HL-60 (cell line): ENCODE measurements at regions not wholly inside any gene's neighbourhood (a gene's known extent, or its start where the extent isn't known, plus 50 kb on each side); places are given as distances from the start of the nearest gene placed in this dataset.

Source experiments
- DNase-seq, 2 experiments: peaks; one replicate each; pipeline ENCODE4 v3.0.0-alpha.2; 2010 to 2020; ENCODE audit warnings: low read depth in 1 of 2, low spot score in 1 of 2
- H3K27ac ChIP-seq: fragments of 250-450 bp; sonication (Bioruptor Pico); replicated peaks from 2 replicates; pipeline ENCODE4 v1.5.1; 2020; ENCODE audit warnings: mild to moderate bottlenecking, moderate library complexity
- H3K27me3 ChIP-seq: fragments of 250-450 bp; sonication (Bioruptor Pico); 2 replicates; pipeline ENCODE4 v1.5.1; 2021; ENCODE audit warnings: mild to moderate bottlenecking, moderate library complexity; ENCODE audit not compliant: insufficient read depth, poor library complexity, severe bottlenecking
- H3K4me3 ChIP-seq: replicated peaks from 2 replicates; pipeline ENCODE4 v1.5.1; 2011; ENCODE audit warnings: mild to moderate bottlenecking, control low read depth, low read length; ENCODE audit not compliant: insufficient read depth
- GABPA ChIP-seq: IDR thresholded peaks from 2 replicates; pipeline ENCODE4 v1.6.1; 2012; ENCODE audit warnings: low read depth
- POLR2AphosphoS5 ChIP-seq: IDR thresholded peaks from 2 replicates; pipeline ENCODE4 v1.6.1; 2012; ENCODE audit warnings: low read depth
- SPI1 ChIP-seq: IDR thresholded peaks from 2 replicates; pipeline ENCODE4 v1.6.1; 2012; ENCODE audit warnings: low read depth, mild to moderate bottlenecking, borderline replicate concordance
- TF ChIP-seq, protein P1 (sequence below): IDR thresholded peaks from 2 replicates; pipeline ENCODE4 v1.6.1; 2012; ENCODE audit warnings: low read depth; ENCODE audit not compliant: insufficient replicate concordance
- TF ChIP-seq, protein P2 (sequence below): IDR thresholded peaks from one replicate; pipeline ENCODE4 v1.5.1; 2011; ENCODE audit warnings: low read length, control low read depth, inconsistent platforms; ENCODE audit not compliant: insufficient read depth

DNA sequence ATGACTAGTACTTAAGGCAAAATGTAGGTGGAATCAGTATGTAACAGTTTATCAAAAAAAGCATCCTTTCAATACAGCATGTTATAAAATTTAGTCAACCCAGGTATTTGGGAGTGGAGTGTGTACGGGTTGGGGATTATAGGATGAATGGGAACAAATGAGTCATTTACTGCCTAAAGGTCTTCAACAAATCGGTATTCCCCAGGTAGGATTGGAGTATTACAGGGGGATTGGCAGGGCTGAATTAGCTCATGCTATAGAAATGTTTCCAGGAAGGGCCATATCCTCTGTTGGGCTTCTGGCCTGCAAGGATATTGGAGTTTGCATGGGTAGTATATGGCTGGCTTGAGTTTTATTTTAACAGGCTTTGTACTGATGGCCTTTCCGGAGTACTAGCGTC, 723.7 kb downstream of the SORCS1 start:
- DNase-seq: no peak
- TF ChIP-seq, protein P1, sequence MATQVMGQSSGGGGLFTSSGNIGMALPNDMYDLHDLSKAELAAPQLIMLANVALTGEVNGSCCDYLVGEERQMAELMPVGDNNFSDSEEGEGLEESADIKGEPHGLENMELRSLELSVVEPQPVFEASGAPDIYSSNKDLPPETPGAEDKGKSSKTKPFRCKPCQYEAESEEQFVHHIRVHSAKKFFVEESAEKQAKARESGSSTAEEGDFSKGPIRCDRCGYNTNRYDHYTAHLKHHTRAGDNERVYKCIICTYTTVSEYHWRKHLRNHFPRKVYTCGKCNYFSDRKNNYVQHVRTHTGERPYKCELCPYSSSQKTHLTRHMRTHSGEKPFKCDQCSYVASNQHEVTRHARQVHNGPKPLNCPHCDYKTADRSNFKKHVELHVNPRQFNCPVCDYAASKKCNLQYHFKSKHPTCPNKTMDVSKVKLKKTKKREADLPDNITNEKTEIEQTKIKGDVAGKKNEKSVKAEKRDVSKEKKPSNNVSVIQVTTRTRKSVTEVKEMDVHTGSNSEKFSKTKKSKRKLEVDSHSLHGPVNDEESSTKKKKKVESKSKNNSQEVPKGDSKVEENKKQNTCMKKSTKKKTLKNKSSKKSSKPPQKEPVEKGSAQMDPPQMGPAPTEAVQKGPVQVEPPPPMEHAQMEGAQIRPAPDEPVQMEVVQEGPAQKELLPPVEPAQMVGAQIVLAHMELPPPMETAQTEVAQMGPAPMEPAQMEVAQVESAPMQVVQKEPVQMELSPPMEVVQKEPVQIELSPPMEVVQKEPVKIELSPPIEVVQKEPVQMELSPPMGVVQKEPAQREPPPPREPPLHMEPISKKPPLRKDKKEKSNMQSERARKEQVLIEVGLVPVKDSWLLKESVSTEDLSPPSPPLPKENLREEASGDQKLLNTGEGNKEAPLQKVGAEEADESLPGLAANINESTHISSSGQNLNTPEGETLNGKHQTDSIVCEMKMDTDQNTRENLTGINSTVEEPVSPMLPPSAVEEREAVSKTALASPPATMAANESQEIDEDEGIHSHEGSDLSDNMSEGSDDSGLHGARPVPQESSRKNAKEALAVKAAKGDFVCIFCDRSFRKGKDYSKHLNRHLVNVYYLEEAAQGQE: no peak
- H3K4me3 ChIP-seq: no peak overlapping the region
- H3K27ac ChIP-seq: no peak overlapping the region
- H3K27me3 ChIP-seq: no peaks in the 10 kb centered on the region

DNA sequence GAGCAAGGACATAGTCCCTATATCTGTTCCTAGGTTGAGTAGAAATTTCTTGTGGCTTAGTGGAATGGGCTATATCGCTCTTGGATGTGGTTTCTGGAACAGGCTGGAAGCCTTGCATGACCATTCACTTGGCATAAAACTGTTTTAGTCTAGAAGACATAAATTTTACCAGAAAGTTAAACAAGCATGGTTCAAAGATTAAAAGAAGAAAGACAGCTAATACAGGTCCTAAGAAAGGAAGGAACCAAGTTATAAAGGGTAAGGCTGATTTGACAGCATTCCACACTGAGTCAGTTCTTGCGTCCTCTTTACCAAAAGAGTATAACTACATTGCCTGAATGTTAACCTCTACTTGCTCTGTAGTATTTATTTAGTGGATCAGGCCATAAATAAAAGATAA, 724.2 kb downstream of the SORCS1 start:
- TF ChIP-seq, protein P1: no peak
- TF ChIP-seq, protein P2, sequence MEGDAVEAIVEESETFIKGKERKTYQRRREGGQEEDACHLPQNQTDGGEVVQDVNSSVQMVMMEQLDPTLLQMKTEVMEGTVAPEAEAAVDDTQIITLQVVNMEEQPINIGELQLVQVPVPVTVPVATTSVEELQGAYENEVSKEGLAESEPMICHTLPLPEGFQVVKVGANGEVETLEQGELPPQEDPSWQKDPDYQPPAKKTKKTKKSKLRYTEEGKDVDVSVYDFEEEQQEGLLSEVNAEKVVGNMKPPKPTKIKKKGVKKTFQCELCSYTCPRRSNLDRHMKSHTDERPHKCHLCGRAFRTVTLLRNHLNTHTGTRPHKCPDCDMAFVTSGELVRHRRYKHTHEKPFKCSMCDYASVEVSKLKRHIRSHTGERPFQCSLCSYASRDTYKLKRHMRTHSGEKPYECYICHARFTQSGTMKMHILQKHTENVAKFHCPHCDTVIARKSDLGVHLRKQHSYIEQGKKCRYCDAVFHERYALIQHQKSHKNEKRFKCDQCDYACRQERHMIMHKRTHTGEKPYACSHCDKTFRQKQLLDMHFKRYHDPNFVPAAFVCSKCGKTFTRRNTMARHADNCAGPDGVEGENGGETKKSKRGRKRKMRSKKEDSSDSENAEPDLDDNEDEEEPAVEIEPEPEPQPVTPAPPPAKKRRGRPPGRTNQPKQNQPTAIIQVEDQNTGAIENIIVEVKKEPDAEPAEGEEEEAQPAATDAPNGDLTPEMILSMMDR: no peak
- TF ChIP-seq SPI1 (no peak), POLR2AphosphoS5 (no peak), GABPA (no peak)
- no peak for DNase-seq
- Histone ChIP-seq H3K27ac (no peak overlapping the region), H3K4me3 (no peak overlapping the region), H3K27me3 (no peaks in the 10 kb centered on the region)

DNA sequence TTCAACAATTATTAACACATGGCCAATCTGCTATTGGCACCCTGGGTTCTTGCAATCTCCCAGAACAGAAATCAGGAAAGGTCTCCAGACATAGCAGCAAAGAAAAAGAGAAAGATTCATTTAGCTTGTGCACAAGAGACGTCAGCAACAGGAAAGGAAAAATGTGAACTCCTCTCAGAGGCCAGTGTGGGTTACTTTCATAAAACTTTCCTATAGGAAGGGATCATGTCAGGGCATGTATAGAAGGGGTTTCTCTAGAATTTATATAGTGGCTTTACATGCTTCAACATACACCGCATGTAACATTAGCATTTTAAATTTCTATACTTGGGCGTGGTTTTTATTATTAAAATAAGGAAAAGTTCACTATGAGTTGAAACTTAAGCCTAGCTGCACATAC, 725.1 kb downstream of the SORCS1 start:
- H3K27me3 ChIP-seq: no peaks in the 10 kb centered on the region
- H3K4me3 ChIP-seq: no peak overlapping the region
- no peak for DNase-seq
- no peak for TF ChIP-seq POLR2AphosphoS5
- TF ChIP-seq GABPA: no peak
- TF ChIP-seq, protein P2: no peak
- no peak for TF ChIP-seq SPI1
- TF ChIP-seq, protein P1: no peak
- H3K27ac ChIP-seq: no peak overlapping the region

DNA sequence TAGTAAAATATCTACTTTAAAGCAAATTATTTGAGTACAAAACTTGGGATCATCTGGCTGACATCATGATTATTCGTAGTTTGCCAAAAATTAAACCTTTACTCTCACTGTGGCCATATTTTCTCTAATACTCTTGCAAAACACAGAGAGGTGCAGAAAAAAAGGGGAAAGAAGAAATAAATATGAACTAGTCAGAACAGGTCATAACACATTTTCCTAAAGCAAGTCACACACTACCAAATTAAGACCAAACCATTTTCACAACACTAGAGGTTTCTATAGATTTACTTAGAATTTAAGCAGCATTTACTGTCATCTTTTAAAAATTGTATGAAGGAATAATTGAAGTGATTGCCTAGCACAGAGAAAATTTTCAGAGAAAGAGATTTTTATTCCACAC, 726.1 kb downstream of the SORCS1 start:
- Histone ChIP-seq H3K4me3 (no peak overlapping the region), H3K27ac (no peak overlapping the region), H3K27me3 (no peaks in the 10 kb centered on the region)
- DNase-seq: no peak
- TF ChIP-seq SPI1 (no peak), GABPA (no peak), POLR2AphosphoS5 (no peak)
- TF ChIP-seq, protein P1: no peak
- TF ChIP-seq, protein P2: no peak
